Astrocyte of the cerebellum (primary cell): ENCODE measurements at regions not wholly inside any gene's neighbourhood (a gene's known extent, or its start where the extent isn't known, plus 50 kb on each side); places are given as distances from the start of the nearest gene placed in this dataset.

Experiments used
- DNase-seq: peaks from one replicate; pipeline ENCODE4 v3.0.0-alpha.2; 2011; ENCODE audit warnings: low read depth
- H3K4me3 ChIP-seq: 2 replicates; pipeline ENCODE4 v1.5.1; 2011; ENCODE audit warnings: mild to moderate bottlenecking, low read depth, low read length, moderate library complexity
- CTCF ChIP-seq: IDR thresholded peaks from 2 replicates; pipeline ENCODE4 v1.5.1; 2012; ENCODE audit warnings: low read length, low read depth, moderate library complexity, mild to moderate bottlenecking; ENCODE audit errors: missing control alignments
- in situ Hi-C: cut with HindIII; loops from 2 replicates; pipeline ENCODE4 v1.10.0; 2017; ENCODE audit warnings: low sequenced_read_pairs

- no peak for TF ChIP-seq CTCF
- no peak for DNase-seq
- H3K4me3 ChIP-seq: no peak overlapping the region
- in situ Hi-C loops: no loop called here
Observed at GRCh38 chr13:104485571-104485970, 1419.4 kb upstream of the SLC10A2 start.

- no peak overlapping the region for H3K4me3 ChIP-seq
- in situ Hi-C loops: no loop called here
- no peak for DNase-seq
- TF ChIP-seq CTCF: no peak
Observed at GRCh38 chr13:104483631-104484030, 1417.4 kb upstream of the SLC10A2 start.

GRCh38 chr13:104477261-104477660 is 1411.0 kb upstream of the SLC10A2 start:
- peak; percentile 40 for DNase-seq
- in situ Hi-C loops: no loop called here
- TF ChIP-seq CTCF: no peak
- H3K4me3 ChIP-seq: no peak overlapping the region

GRCh38 chr13:104473936-104474335 is 1407.7 kb upstream of the SLC10A2 start:
- H3K4me3 ChIP-seq: no peak overlapping the region
- in situ Hi-C loops: no loop called here
- no peak for TF ChIP-seq CTCF
- no peak for DNase-seq

- no peak for DNase-seq
- in situ Hi-C loops: no loop called here
- no peak overlapping the region for H3K4me3 ChIP-seq
- no peak for TF ChIP-seq CTCF
Observed at GRCh38 chr13:104466016-104466415, 1399.8 kb upstream of the SLC10A2 start.

- no peak for TF ChIP-seq CTCF
- no peak overlapping the region for H3K4me3 ChIP-seq
- DNase-seq: no peak
- in situ Hi-C loops: no loop called here
Observed at GRCh38 chr13:104461049-104461448, 1394.8 kb upstream of the SLC10A2 start.

- H3K4me3 ChIP-seq: no peak overlapping the region
- DNase-seq: no peak
- no peak for TF ChIP-seq CTCF
- in situ Hi-C loops: no loop called here
Observed at GRCh38 chr13:104460554-104460953, 1394.3 kb upstream of the SLC10A2 start.
